ENCODE measurements at regions not wholly inside any gene's neighbourhood (a gene's known extent, or its start where the extent isn't known, plus 50 kb on each side); places are given as distances from the start of the nearest gene placed in this dataset.
"Not testable (repeated sequence)": the region's sequence is repeated elsewhere in the genome, so short reads cannot be mapped to it uniquely, and the experiment has no call there.

- Mint-ChIP-seq H3K9me3 (no peaks in the 10 kb centered on the region), H3K4me3 (no peak overlapping the region), H3K27me3 (no peaks in the 10 kb centered on the region), H3K4me1 (ENCODE audit: unreplicated experiment) (no peaks in the 10 kb centered on the region), H3K27ac (no peak overlapping the region), H3K36me3 (no peaks in the 10 kb centered on the region)
- TF ChIP-seq, protein P1, sequence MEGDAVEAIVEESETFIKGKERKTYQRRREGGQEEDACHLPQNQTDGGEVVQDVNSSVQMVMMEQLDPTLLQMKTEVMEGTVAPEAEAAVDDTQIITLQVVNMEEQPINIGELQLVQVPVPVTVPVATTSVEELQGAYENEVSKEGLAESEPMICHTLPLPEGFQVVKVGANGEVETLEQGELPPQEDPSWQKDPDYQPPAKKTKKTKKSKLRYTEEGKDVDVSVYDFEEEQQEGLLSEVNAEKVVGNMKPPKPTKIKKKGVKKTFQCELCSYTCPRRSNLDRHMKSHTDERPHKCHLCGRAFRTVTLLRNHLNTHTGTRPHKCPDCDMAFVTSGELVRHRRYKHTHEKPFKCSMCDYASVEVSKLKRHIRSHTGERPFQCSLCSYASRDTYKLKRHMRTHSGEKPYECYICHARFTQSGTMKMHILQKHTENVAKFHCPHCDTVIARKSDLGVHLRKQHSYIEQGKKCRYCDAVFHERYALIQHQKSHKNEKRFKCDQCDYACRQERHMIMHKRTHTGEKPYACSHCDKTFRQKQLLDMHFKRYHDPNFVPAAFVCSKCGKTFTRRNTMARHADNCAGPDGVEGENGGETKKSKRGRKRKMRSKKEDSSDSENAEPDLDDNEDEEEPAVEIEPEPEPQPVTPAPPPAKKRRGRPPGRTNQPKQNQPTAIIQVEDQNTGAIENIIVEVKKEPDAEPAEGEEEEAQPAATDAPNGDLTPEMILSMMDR (conservative IDR thresholded peaks at IDR 0.05): no peak
- DNase-seq (ENCODE audit: extremely low spot score, unreplicated experiment): no peak
Measured at GRCh38 chr14:37729218-37729617, 133.8 kb downstream of the TTC6 start.

- Mint-ChIP-seq H3K9me3 (no peaks in the 10 kb centered on the region), H3K4me3 (no peak overlapping the region), H3K27me3 (no peaks in the 10 kb centered on the region), H3K27ac (no peak overlapping the region), H3K36me3 (no peaks in the 10 kb centered on the region), H3K4me1 (ENCODE audit: unreplicated experiment) (no peaks in the 10 kb centered on the region)
- TF ChIP-seq, protein P1 (conservative IDR thresholded peaks at IDR 0.05): no peak
- DNase-seq (ENCODE audit: extremely low spot score, unreplicated experiment): no peak
Measured at GRCh38 chr14:37731094-37731493, 135.7 kb downstream of the TTC6 start.

DNA sequence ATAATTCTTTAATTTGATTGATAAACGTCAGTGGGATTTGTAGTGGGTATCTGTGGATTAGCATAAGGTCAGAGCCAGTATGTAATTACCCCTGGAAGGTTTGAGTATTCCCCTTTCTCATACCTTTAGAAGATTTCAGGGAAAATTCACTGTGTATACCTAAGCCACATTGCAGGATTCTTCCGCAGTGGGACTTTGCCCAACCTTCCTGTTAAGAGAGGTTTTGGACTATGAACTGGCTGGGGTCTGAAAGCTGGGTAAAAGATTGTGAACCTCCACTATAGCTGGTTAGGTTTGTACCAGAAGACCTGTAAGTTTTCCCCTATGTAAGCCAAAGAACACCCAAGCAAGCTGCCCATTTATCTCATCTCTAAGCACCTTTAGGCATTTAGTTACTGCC is 150.2 kb downstream of the TTC6 start:
- TF ChIP-seq, protein P1 (conservative IDR thresholded peaks at IDR 0.05): no peak
- DNase-seq (ENCODE audit: extremely low spot score, unreplicated experiment): no peak
- no peaks in the 10 kb centered on the region for H3K9me3 Mint-ChIP-seq
- H3K27me3 Mint-ChIP-seq: no peaks in the 10 kb centered on the region
- H3K4me1 Mint-ChIP-seq (ENCODE audit: unreplicated experiment): no peaks in the 10 kb centered on the region
- H3K4me3 Mint-ChIP-seq: no peak overlapping the region
- H3K27ac Mint-ChIP-seq: no peak overlapping the region
- no peaks in the 10 kb centered on the region for H3K36me3 Mint-ChIP-seq

GRCh38 chr14:37746140-37746832 is 150.9 kb downstream of the TTC6 start:
- no peak for DNase-seq (ENCODE audit: extremely low spot score, unreplicated experiment)
- H3K9me3 Mint-ChIP-seq: no peaks in the 10 kb centered on the region
- no peak overlapping the region for H3K4me3 Mint-ChIP-seq
- TF ChIP-seq, protein P1 (conservative IDR thresholded peaks at IDR 0.05): no peak
- no peaks in the 10 kb centered on the region for H3K27me3 Mint-ChIP-seq
- H3K36me3 Mint-ChIP-seq: no peaks in the 10 kb centered on the region
- no peak overlapping the region for H3K27ac Mint-ChIP-seq
- H3K4me1 Mint-ChIP-seq (ENCODE audit: unreplicated experiment): no peaks in the 10 kb centered on the region

DNA sequence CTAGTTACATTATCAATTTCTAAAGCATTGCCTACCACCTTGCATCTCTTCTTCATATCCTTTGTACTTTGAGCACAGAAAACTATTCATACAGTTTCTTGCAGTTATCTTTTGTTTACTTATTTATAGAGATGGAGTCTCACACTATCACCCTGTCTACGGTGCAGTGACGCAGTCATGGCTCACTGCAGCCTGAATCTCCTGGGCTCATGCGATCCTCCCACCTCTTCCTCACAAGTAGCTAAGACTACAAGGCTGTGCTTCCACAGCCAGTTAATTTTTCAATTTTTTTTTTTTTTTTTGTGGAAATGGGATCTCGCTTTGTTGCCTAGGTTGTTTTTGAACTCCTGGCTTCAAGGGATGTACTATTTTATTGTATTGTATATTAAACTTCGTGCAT is 158.0 kb downstream of the TTC6 start:
- TF ChIP-seq, protein P1 (conservative IDR thresholded peaks at IDR 0.05): no peak
- no peaks in the 10 kb centered on the region for H3K9me3 Mint-ChIP-seq
- no peak overlapping the region for H3K4me3 Mint-ChIP-seq

GRCh38 chr14:37760275-37760674 is 164.8 kb downstream of the TTC6 start:
- not testable (repeated sequence) for H3K27me3 Mint-ChIP-seq; H3K27ac Mint-ChIP-seq; H3K9me3 Mint-ChIP-seq; H3K36me3 Mint-ChIP-seq; DNase-seq (ENCODE audit: extremely low spot score, unreplicated experiment); H3K4me1 Mint-ChIP-seq (ENCODE audit: unreplicated experiment); H3K4me3 Mint-ChIP-seq

More for the DNA sequence above, 158.0 kb downstream of the TTC6 start:
- H3K27ac Mint-ChIP-seq: no peak overlapping the region
- H3K4me1 Mint-ChIP-seq (ENCODE audit: unreplicated experiment): no peaks in the 10 kb centered on the region
- H3K27me3 Mint-ChIP-seq: no peaks in the 10 kb centered on the region
- no peak for DNase-seq (ENCODE audit: extremely low spot score, unreplicated experiment)
- no peaks in the 10 kb centered on the region for H3K36me3 Mint-ChIP-seq

All from type B pancreatic cell (in vitro differentiated cells).